Activated T-cell treated with anti-CD3 and anti-CD28 coated beads for 24 hours (primary cell): ENCODE measurements at regions not wholly inside any gene's neighbourhood (a gene's known extent, or its start where the extent isn't known, plus 50 kb on each side); places are given as distances from the start of the nearest gene placed in this dataset.

Experiments
- DNase-seq: peaks from one replicate; pipeline ENCODE4 v3.0.0-alpha.2; 2020; ENCODE audit warnings: low read depth

GRCh38 chr5:167232675-167233311, 1058.7 kb upstream of the WWC1 start:
- no peak for DNase-seq

- DNase-seq = no peak
Observed at GRCh38 chr5:167233507-167234220, 1057.8 kb upstream of the WWC1 start.

GRCh38 chr5:167241436-167242067, 1049.9 kb upstream of the WWC1 start:
- DNase-seq = no peak

GRCh38 chr5:167242701-167243100, 1048.7 kb upstream of the WWC1 start:
- DNase-seq = no peak

GRCh38 chr5:167243463-167243862, 1048.0 kb upstream of the WWC1 start:
- no peak for DNase-seq

GRCh38 chr5:167244583-167244982, 1046.9 kb upstream of the WWC1 start:
- DNase-seq = no peak

- no peak for DNase-seq
Observed at GRCh38 chr5:167245868-167246267, 1045.6 kb upstream of the WWC1 start.

- DNase-seq = no peak
Observed at GRCh38 chr5:167247816-167248215, 1043.6 kb upstream of the WWC1 start.

GRCh38 chr5:167248257-167248656, 1043.2 kb upstream of the WWC1 start:
- DNase-seq = no peak

- no peak for DNase-seq
Observed at GRCh38 chr5:167250996-167251395, 1040.4 kb upstream of the WWC1 start.

GRCh38 chr5:167254132-167254531, 1037.3 kb upstream of the WWC1 start:
- DNase-seq = no peak

- DNase-seq = no peak
Observed at GRCh38 chr5:167255926-167256325, 1035.5 kb upstream of the WWC1 start.

- DNase-seq = no peak
Observed at GRCh38 chr5:167259806-167260205, 1031.6 kb upstream of the WWC1 start.

GRCh38 chr5:167261309-167262100, 1029.9 kb upstream of the WWC1 start:
- DNase-seq = no peak

GRCh38 chr5:167263185-167263584, 1028.3 kb upstream of the WWC1 start:
- no peak for DNase-seq

GRCh38 chr5:167264348-167264747, 1027.1 kb upstream of the WWC1 start:
- no peak for DNase-seq

GRCh38 chr5:167268337-167268736, 1023.1 kb upstream of the WWC1 start:
- no peak for DNase-seq

- DNase-seq = no peak
Observed at GRCh38 chr5:167269146-167269545, 1022.3 kb upstream of the WWC1 start.

GRCh38 chr5:167271081-167271480, 1020.4 kb upstream of the WWC1 start:
- DNase-seq = no peak

GRCh38 chr5:167271511-167271910, 1019.9 kb upstream of the WWC1 start:
- DNase-seq = no peak

GRCh38 chr5:167280111-167280510, 1011.3 kb upstream of the WWC1 start:
- DNase-seq = no peak

- no peak for DNase-seq
Observed at GRCh38 chr5:167281925-167282324, 1009.5 kb upstream of the WWC1 start.

GRCh38 chr5:167283691-167284090, 1007.8 kb upstream of the WWC1 start:
- DNase-seq = no peak
